Activated gamma-delta T cell treated with Interleukin-2 at 50 U/mL for 16 hours (primary cell): ENCODE measurements at regions not wholly inside any gene's neighbourhood (a gene's known extent, or its start where the extent isn't known, plus 50 kb on each side); places are given as distances from the start of the nearest gene placed in this dataset.
"Not testable (repeated sequence)": the region's sequence is repeated elsewhere in the genome, so short reads cannot be mapped to it uniquely, and the experiment has no call there.

ENCODE experiments used
- DNase-seq: peaks from one replicate; pipeline ENCODE4 v3.0.0-alpha.2; 2020

GRCh38 chr13:21883713-21884112 is 212.8 kb downstream of the FGF9 start:
- no peak for DNase-seq

DNA sequence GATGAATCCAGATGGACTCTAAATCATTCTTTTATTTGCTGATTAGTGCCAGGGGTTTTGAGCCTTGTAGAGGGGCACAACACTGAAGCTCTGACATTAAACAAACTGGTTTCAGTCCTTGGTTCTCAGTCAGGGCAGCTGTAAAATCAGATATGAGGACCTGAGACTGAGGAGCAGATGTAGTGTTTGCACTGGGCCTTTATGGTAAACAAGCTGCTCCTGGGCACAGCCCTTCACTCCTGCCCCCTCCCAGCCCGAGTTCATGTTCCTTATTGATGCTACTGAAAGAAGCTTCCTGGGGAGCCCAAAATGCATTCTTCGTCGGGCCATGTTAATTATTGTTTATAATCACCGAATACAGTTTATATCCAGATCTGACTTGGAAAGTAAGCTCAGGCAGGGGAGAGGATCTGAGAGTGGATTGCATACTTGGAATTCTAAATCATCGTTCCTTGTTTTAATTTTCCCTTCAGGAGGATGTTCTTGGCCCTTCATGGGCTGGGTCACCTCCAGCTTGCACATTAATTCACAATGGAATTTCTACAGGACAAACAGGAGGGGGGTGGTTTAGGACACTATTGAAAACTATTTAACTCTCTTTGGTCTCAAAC is 213.5 kb downstream of the FGF9 start:
- no peak for DNase-seq

- DNase-seq: no peak
Observed at GRCh38 chr13:21884965-21885567, 214.2 kb downstream of the FGF9 start.

DNA sequence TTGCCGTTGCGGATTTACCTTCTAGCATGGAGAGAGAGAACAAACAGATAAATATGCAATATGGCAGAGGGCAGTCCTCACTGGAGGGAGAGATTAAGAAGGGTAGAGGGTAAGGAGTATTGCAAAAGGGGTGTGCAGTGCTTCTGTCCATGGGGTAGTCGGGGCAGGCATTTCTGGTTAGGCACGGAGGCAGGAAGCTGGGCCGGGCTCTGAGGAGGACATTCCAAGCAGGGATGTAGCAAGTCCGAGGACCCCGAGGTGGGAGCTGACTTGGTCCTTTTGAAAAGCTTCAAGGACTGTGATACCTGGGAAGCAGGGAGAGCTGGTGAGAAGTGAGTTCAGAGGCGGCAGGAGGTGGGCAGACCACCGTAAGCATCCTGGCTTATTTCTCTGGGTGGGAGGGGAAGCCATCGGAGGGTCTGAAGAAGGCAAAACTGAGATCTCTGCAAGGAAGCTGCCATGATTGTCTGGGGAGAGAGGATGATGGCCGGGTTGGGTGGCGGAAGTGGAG is 214.9 kb downstream of the FGF9 start:
- no peak for DNase-seq

DNA sequence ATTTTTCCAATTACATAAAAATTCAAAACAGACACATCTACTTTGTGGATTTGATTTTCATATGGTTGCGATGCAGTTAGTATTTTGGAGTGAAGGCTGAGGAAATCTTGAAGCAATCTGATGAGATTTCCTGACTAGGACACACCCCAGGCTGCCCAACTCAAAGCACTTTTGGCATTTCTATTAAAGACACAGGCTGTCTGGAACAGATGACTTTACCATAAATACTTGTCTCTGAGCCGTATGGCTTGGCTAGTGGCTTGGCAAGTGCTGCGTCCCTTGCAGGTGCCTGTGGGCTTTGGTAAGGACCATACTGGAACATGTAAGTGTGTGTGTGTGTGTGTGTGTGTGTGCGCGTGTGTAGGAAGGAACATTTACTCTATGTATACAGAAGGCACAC is 218.8 kb downstream of the FGF9 start:
- DNase-seq: no peak

DNA sequence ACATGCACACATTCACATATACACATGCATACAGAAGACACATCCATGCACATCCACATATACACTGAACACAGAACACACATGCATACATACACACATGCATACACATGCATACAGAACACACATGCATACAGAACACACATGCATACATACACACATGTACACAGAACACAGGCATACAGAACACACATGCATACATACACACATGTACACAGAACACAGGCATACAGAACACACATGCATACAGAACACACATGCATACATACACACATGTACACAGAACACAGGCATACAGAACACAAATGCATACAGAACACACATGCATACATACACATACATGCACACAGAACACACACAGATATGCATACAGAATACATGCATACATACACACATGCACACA is 219.3 kb downstream of the FGF9 start:
- not testable (repeated sequence) for DNase-seq

DNA sequence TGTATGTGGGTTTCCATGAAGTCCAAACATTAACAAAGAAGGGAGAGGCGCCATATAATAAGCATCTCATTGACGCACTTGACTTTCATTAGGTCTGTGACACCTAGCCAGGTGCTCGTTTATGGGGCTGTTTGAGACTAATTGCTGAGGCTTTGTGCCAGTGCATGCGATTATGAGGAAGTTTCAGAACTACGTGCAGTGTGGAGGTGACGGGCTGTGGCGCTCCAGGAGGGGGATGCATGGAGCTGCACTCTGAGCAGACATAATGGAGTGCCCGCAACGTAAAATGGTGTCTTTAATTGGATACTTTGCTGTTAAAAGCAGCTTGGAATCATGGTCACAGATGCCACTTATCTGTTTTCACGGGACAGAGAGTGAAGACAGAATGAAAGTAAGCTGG is 223.2 kb downstream of the FGF9 start:
- DNase-seq: no peak

GRCh38 chr13:21894703-21895699 is 224.1 kb downstream of the FGF9 start:
- DNase-seq: no peak

- DNase-seq: no peak
Observed at GRCh38 chr13:21895779-21896178, 224.9 kb downstream of the FGF9 start.

- DNase-seq: no peak
Observed at GRCh38 chr13:21897161-21897560, 226.3 kb downstream of the FGF9 start.

- DNase-seq: no peak
Observed at GRCh38 chr13:21898459-21898858, 227.6 kb downstream of the FGF9 start.

DNA sequence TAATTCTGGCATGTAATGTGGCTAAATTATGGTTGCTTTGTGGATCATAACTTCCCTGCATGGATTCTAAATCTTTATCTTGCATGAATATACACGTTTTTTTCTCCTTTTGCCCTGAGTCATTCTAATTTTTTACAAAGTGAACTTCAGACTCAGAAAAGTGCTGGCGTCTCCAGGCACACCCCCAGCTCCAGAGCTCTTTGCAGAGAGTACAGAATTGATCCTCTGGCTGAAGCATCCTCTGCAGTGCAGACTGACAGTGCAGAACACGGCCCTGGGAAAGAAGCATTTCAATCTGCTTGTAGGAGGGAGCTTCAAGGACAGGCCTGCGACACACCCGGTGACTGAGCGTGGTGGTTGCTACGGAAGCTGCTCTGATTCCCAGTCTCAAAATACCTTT is 228.1 kb downstream of the FGF9 start:
- no peak for DNase-seq

- DNase-seq: no peak
Observed at GRCh38 chr13:21901336-21901735, 230.5 kb downstream of the FGF9 start.

DNA sequence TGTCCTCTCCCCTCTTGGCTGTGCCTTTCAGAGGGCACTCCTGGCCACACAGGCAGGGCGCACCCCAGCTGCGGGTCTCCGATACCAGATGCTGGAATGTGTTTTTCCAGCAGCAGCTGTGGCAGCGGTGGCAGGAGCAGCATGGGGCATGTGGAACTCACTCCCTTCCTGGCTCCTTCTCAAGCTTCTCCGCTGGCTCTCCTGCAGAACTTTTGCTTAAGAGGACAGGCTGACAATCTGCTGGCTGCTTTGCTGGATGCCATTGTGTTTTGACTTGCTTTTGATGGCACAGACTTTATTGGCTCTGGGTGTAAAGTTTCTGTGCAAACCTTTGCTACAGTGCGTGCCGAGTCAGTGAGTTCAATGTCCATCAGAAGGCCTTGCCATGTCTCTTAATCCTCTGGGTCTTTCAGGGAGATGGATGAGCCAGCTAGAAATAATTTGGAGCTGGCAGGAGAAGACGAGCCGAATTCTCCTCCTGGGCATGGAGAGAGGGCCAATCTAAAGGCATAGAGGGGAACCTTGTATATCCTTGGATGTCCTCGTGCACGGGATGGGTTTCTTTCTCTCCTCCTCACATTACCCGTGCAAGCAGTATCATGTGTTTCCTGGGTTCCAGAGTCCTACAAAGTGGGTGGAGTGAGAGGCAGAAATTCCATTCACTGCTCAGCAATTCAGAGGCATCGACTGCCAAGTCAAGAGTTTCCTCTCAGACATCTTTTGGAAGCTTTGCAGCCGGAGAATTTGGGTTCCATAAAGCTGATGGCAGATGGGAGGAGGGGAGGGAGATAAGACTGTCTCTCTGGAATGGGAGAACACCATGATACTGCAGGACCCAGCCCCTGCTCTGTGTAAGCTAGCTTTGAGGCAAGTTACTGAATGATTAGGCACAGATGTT is 231.2 kb downstream of the FGF9 start:
- no peak for DNase-seq

DNA sequence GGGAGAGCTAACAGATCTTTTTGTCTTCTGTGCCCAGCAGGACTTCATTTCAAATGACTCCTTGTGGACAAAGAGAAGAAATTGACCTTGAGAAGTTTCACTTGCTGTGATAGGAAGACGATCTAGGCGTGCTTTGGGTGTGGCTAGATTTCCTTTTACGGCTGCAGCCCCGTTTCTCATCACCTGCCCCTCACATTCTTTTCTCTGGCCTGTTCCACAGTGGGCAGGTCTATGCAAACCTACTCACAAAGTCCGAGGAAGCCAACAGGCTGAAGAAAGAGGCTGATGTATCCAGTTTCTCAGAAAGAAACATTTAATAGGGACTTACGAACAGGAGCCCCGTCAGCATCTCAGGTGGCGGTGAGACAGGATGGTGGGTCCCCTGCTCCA is 231.8 kb downstream of the FGF9 start:
- DNase-seq: no peak

DNA sequence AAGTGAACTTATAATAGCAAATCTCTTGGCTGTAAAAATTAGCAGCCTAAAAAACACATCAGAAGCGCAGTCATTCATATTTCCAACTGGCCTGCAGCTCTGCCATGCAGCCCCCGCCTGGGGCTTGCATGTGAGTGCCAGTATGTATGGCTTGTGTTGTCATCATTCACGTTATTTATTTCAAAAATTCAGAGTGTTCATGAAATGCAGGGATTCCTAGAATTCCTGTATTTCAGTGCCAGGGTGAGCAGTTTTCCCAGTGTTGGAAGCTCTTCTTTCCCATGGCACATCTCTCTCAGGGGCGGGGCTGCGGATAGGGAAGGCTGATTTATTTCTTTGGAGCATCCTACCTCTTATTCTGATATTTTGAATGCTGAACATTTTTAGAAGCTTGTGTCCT is 234.6 kb downstream of the FGF9 start:
- no peak for DNase-seq

- DNase-seq: no peak
Observed at GRCh38 chr13:21909331-21909730, 238.5 kb downstream of the FGF9 start.

DNA sequence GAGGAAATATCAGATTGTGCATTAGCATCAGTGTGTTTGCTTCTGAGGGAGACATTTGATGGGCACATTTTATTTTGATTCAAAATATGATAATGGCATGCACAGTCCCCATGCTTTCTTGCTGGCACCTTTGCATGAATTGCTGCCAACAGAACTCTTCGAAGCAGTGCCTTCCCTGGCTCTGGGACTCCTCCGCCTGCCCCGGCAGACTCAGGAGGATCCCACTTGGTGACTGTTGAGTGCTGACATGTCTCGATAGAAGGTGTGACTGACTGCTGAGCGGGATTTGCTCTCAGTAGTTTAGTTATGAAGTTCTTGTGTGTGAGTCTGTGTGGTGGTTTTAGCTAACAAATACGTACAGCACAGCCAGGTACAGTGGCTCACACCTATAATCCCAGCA is 239.7 kb downstream of the FGF9 start:
- no peak for DNase-seq

GRCh38 chr13:21911646-21912298 is 240.9 kb downstream of the FGF9 start:
- DNase-seq: no peak

DNA sequence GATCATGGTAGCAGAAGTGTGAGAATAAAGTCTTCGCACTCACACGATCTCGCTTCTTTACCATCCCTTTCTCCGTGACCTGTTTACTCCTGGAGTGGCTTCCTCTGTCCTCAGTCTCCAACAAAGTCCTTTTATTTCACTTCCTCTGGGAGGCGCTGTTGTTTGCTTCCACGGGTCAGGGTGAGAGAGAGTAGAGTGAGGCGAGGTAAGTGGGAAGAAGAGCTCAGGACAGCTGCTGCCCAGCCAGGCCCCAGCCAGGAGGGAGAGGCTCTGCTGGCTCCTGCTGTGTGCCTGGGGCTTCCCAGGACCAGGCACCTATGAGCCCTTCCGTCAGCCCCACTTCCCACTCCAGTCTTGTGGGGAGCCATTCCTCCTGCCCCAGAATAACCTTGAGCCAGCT is 242.1 kb downstream of the FGF9 start:
- DNase-seq: no peak

- DNase-seq: no peak
Observed at GRCh38 chr13:21917086-21918015, 246.5 kb downstream of the FGF9 start.
